GM04504 (cell line): ENCODE measurements at regions not wholly inside any gene's neighbourhood (a gene's known extent, or its start where the extent isn't known, plus 50 kb on each side); places are given as distances from the start of the nearest gene placed in this dataset.
"Not testable (repeated sequence)": the region's sequence is repeated elsewhere in the genome, so short reads cannot be mapped to it uniquely, and the experiment has no call there.

Experiments
- DNase-seq: peaks from one replicate; pipeline ENCODE4 v3.0.0-alpha.2; 2012; ENCODE audit warnings: low read depth

DNA sequence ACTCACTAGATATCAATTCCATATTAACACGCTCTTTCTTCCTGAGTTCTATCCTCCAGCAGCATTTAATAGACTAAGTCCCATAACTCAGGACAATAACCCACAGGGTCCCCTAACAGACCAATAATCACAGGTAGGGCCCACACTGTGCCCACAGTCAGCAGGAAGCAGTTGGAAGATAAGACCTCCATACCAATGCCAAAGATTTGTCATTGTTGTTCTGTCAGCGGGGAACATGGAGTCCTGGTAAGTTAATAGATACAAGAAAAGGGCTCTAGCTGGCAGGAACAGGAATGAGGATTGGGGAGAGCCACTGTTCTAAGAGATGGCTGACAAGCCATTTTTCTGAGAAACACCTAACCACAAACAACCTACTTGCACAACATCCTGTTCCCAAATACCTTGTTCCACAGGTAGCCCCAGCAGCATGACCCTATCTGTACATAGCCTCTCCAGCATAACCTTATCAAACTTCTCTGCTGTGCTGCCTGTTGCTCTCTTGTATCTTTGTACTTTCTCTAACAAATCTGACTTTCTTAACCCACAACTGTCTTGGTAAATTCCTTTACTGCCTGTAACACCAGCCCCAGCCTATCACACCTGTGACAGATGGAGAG is 142.0 kb upstream of the KCNJ15 start:
- DNase-seq = no peak

DNA sequence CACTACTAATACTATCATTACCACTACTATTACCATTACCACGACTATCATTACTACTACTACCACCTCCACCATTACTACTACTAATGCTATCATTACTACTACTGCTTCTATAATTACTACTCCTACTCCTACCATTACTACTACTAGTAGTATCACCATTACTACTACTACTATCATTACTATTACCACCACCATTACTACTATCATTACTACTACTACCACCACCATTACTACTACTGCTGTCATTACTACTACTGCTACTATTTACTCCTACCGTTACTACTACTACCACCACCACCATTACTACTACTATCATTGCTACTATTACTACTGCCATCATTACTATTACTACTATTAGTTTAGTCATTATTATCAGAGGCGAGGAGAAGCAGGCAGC is 140.9 kb upstream of the KCNJ15 start:
- no peak for DNase-seq

DNA sequence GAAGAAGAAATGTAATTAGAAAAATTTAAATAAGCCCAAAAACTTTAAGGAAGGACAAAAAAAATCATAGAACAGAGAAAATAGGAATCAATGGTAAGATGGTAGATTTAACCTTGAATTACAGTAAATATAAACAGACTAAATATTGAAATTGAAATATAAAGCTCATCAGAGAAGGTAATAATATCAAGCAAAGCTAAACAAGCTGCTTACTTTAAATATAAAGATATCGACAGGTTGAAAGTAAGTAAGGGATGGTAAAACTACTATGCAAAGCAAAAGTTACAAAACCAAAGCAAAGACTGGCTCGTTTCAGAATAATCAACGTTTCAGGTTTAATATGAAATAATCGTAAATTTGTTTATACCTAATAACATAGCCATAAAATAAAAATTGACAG is 137.0 kb upstream of the KCNJ15 start:
- no peak for DNase-seq

DNA sequence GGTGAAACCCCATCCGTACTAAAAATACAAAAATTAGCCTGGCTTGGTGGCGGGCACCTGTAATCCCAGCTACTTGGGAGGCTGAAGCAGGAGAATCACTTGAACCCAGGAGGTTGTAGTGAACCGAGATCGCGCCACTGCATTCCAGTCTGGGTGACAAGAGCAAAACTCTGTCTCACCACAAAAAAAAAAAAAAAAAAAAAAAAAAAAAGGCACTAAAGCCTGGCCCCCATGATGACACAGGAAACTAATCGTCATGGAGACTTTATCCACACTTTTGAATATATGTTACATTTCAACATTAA is 136.2 kb upstream of the KCNJ15 start:
- DNase-seq = not testable (repeated sequence)

DNA sequence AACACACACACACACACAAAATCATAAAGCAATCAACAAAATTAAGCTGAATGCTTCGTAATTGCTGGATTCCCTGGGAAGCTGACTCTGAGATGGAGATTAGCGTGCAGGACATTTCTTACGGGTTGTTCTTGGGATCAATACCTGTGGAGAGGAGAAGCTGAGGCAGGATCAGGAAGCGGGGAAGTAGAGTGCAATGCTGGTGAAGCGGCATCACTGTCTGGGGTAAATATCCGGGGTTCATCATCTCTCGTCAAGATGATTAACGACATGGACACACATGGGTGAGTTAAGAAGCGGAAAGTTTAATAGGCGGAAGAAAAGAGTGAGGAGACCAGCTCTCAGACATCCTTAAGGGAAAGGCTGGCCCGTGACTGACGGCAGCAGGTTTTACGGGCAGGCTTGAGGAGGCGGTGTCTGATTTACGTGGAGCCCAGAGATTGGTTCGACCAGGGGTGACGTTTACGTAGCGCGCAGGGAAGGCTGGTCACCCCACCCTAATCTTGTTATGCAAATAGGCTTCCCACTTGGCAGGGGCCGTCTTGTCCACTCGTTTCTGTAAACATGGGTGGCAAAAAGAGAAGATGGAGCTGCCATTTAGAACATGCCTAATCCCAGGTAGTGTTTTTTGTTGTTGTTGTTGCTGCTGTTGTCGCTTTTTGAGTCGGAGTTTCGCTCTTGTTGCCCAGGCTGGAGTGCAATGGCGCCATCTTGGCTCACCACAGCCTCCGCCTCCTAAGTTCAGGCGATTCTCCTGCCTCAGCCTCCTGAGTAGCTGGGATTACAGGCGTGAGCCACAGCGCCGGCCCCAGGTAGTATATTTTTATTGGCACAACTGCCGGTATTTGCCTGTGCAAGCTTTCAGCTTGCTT is 135.6 kb upstream of the KCNJ15 start:
- DNase-seq = no peak

DNA sequence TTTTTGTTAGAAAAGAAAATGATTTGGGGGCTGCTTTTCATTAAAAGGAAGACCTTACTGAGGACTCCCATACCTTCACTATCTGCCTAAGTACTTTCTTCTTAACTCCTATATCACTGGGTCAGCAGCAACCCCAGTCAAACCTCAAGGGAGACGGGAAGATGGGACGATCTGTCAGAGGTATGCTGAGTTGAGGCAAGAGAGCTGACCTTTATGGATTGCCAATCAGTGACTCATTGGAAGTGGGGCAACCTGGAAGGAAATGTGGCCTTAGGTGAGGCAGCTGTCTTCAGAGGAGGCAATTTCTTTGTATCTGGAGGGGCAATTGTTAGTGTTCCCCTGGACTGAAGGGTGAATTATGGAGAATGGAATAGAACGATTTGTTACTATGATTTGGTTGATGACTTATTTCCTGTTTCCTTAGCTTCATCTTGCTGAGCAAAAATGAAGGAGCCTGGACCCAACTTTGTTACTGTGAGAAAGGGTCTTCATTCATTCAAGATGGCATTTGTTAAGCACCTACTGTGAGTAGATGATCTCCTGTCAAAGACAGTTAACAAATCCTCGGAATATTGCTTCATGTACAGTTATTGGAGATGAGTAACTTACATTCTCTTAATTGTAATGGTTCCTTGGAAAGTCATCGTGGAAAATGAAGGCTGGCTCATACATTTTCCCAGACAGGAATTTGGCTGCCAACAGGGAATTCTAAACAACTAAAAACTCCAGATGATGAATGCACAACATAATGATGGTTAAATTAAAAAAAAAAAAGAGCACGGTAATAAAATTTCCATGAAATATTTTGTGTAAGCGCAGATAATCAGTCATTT is 134.7 kb upstream of the KCNJ15 start:
- no peak for DNase-seq

DNA sequence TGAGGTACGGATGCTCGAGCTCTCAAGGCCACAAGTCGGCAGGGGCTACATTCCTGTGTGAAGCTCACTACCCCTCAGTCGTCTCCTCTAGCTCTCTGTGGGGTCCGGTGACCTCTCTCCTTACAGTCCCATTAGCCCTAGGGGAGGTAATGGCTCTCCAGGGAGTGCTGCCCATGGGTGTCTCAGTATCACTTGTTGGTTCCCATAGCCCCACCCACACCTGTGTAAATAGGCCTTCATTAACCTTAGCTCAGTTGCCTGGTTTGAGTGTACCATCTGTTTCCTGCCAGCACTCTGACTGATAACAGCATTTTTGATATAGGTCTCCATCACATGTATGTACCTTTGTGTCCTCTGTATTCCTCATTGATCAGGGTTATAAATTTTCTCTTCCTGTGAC is 133.2 kb upstream of the KCNJ15 start:
- DNase-seq = no peak

DNA sequence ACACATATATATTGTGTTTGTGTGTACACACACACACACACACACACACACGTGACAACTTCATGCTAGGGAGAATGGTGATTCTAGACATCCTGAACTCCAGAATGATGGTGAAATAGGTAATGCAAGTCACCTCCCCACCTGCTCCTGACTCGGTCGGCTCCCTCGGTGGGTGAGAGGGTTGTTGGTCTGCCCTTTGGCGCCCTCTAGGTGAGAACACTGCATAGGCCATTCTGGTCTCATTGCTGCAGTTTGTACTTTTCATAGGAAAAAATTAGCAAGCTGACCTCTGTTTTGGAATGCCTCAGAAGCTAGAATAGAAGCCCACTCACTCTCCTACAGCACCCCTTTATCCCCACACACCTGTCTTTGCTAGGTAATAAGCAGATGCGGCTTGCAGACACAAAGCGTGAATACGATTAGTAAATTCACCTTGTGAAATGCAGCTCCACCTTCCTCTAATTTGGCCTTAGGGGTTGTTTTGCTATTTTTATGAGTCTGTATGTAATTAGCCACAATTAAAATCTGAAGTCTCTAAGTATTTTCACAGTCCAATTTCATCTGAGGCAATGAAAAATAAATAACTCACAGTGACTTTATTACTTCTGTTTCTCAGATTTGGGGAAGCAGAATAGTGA is 130.0 kb upstream of the KCNJ15 start:
- peak; percentile 10 for DNase-seq

DNA sequence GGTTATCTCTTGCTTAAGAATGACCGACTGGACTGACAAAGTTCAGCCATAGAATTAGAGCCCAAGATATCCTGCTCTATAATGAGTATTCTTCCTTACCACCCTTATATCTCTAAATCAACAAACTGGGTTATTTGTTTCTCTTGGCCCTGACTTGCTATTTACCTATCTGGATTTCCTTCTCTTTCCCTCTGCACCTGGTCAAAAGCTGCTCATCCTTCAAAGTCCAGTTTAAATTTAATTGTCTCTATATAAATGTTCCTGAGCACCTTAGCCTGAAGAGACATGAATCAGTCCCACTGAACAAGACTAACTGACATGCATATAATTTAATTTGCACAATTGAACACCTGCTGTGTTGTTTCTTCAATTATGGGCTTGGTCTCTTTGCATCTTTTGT is 127.1 kb upstream of the KCNJ15 start:
- no peak for DNase-seq

DNA sequence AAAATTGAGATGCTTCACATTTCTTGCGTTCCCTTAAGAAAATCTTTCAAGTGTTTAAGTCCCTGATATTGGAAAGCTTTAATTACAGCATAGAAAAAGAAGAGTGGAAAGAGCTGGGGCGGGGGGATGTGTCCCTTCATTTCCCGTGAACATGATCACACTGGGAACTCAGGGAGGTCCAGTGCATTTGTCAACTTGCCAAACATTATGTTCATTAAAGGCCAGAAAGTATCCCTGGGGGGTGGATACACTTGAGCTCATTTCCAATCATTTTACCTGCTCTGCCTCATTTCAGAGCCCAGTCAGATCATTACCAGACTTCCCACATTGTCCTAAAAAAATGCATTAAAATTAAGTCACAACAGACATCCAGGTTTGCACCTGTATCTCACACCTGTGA is 123.6 kb upstream of the KCNJ15 start:
- DNase-seq = no peak

DNA sequence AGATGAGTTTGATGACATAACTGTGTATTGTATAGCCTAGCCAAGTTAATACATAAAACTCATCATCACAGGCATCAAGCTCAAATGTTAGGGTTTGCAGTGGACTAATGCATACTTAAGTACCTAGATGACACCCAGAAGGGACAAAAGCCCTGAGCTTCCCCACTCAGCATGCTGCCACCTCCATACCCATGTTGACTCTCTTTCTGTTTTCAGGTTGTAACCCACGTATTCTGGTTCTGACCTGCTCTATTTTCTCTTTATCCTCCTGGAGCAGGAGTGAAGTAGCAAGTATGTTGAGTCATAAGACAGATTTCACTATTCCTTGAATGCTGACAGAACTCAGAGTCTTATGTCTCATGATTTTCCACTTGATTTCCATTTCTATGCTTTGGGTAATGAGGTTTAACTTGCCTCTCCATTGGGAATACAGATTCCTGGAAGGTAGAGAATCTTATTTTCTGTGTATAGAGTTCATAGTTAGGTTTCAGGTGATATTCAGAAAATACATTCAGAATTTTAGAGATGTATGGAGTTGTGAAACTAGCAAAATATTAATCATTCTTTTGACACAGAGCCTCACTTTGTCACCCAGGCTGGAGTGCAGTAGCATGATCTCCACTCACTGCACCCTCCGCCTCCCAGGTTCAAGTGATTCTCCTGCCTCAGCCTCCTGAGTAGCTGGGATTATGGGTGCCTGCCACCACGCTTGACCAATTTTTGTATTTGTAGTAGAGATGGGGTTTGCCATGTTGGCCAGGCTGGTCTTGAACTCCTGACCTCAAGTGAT is 122.5 kb upstream of the KCNJ15 start:
- DNase-seq = no peak

DNA sequence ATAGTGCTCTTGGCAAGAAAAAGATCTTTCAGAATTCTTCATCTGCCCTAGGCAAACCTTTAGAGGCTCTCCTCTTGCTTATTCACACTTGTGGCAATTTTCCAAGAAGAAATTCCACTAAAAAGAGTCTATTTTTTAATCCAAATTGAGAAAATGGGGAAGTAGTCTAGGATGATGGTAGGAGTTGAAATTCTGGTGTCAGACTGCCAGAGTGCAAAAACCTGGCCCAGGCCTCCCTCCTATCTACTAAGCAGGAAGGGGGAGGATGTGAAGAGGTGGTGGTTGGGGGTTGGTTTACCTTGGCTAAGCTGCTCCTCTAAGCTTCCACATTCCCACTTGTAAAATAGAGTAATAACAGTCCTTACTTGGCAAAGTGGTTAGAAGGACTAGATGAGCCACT is 120.6 kb upstream of the KCNJ15 start:
- peak; percentile 11 for DNase-seq

DNA sequence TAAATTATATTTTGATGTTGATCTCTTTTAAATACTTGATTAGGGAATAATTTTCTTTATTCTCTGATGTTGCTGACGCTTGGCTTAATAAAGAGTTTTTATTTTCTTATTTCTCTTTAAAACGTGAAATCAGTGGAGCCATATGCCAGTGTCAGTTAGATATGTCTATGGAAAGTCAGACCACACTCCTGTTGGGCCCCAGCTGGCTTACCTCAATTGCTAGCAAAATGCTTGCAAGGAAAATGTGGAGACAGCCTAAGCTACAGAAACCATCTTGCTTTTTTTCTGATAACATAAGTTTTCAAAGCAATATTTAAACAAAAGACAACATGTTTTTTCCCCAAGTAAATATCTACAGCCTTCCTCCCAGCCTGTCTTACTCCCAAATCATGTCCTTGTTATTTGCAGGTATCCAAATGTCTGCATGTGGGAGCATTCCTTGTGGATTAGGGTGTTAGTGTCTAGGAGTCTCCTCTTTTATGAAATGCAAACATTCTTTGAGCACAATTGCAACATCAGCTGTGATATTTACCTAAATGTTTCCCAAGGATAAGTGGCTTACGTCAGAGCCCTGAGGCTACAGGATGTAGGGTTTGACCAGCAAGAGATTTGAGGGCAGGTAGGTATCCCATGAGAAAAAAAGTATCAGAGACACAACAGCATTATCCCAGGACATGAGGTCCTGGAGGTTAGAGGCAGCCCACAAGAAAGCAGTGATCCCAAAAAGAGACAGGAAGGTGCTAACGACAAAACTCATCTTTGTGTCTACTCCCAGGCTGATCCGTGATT is 117.2 kb upstream of the KCNJ15 start:
- no peak for DNase-seq

DNA sequence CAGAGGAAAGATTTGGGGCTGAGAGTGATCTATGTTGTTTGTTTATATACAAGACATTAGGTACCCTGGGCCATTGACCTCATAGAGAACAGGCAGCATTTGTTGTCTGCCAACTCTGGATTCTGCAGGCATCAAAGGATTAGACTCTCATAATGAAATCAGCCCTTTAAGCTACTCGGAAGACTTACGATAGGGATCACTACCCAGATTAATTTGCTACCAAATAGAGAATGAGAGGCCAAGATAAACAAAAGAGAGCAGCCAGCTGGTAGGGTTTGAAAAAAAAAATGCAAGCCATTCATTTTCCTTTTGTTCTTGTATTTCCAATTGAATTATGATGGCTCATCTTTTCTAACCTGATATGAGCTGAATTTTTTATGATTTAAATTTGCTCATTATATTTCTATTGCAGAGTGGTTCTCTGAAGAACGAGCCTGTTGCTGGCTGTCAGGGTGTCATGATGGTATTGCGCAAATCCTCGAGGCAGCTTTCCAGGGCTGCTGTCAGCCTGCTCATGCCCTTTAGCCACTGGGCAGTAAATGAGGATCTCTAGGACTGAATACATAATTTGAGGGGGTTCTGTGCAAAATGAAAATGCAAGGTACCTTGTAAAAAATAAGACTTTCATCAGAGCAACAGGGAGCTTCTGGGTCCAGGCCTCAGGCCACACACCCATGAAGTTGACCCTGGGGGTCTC is 116.4 kb upstream of the KCNJ15 start:
- peak; percentile 26 for DNase-seq

DNA sequence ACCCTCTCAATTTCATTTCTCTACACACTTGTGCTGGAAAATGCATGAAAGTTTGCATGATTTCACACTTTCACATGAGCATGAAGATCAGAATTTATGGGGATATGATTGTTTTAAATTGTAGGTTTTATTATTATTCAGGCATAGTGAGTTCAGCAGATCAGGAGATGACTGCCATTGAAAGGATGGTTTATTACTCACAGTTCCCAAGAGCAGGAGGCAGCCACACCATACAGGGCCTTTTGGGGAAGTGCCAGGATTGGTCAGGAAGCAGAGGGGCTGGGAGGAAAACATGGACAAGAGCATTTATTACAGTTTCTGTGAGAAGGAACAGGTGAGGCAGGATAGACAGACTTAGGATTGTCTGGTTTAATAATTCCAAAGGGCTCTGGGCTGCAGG is 114.6 kb upstream of the KCNJ15 start:
- no peak for DNase-seq

DNA sequence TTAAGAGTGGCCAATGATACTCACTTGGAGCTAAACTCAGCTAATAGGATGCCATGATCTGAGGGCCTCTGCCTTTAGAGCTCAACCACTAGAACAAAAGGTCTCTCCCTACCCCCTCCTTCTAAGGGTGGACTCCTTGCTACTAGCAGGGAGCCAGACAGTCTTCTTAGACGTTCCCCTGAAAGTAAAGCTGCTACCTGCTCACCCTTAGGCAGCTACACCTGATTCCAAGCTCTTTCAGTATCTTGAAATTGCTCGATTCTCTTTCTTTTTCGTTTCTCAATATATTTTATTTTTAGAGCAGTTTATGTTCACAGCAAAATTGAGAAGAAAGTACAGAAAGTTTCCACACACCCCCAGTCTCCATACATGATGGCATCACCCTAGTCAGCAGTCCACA is 112.6 kb upstream of the KCNJ15 start:
- DNase-seq = no peak

DNA sequence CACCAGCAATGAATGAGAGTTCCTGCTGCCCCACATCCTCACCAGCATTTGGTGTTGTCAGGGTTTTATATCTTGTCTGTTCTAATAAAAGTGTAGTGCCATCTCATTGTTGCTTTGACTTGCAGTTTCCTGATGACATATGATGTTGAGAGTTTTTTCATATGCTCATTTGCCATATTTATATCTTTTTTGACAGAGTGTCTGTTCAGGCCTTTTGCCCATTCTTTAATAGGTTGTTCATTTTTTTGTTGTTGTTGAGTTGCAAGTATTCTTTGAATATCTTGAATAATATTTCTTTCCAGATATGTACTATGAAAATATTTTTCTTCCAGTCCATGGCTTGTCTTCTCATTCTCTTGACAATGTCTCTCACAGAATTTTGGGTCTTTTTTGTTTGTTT is 111.7 kb upstream of the KCNJ15 start:
- DNase-seq = no peak

DNA sequence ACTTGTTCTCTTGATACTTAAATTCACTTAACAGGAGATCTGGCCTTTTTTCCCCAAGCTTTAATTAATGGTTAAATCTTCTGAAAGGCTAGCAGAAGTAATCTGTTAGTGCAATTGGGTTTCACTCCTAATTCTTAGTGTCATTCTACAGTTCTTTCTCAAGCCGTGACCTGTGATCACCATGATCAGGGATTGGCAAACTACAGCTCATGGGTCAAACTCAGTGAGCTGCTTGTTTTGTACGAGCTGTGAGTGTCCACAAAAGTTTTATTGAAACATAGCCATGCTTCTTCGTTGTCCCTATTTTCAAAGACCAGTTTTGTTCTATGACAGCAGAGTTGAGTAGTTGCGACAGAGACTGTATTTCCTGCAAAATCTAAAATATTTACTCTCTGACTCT is 109.4 kb upstream of the KCNJ15 start:
- DNase-seq = no peak

DNA sequence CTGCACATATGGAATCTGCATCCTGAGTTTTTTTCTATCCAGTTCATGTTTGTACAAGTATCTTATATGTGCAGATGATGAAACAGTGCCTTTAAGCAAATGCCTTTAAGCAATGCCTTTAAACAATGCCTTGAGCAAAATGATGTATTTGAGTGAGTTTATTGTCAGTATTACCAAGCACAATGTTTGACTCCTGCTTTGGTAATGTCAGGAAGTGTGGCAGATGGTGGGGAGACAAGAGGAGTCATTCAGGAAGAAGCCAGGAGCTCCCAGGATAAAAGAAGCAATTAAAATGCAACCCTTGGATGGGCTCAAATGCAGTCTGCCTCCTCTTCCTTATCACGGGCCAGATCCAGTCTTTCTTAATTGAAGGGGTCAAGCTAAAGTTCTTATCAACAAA is 108.7 kb upstream of the KCNJ15 start:
- DNase-seq = no peak

DNA sequence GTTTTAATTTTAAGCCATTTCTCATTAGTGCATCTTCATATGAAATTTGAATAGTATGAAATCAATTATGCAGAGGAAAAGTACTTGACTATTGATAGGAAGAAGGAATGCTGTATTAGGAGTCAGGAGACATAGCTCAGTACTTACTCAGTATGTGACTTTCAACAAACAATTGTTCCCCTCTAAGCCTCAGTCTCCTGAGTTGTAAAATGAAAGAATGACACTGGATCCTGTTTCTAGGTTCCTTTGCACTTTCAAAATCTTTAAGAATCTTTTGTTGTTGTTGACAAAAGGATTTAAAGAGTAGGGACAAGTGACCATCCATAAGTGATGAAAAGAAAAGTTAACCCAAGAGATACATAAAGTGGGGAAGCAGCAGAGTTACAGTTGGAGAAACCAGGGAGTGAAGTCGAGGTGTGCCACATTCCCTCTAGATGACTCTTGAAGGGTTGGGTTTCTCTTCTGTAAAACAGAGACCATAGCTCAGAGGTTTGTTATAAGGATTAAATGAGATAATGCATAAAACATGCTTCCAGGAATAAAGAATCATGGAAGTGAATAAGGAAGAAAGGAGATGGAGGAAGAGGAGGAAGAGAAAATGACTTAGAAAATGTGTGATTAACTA is 105.7 kb upstream of the KCNJ15 start:
- DNase-seq = no peak
